ENCODE measurements at regions not wholly inside any gene's neighbourhood (a gene's known extent, or its start where the extent isn't known, plus 50 kb on each side); places are given as distances from the start of the nearest gene placed in this dataset.
"Not testable (repeated sequence)": the region's sequence is repeated elsewhere in the genome, so short reads cannot be mapped to it uniquely, and the experiment has no call there.

- no peak for DNase-seq
Observed at GRCh38 chr4:164529058-164529457, 224.9 kb upstream of the SMIM31 start.

GRCh38 chr4:164529486-164529885 is 224.4 kb upstream of the SMIM31 start:
- DNase-seq = no peak

GRCh38 chr4:164531336-164531735 is 222.6 kb upstream of the SMIM31 start:
- no peak for DNase-seq

GRCh38 chr4:164536814-164537213 is 217.1 kb upstream of the SMIM31 start:
- no peak for DNase-seq

GRCh38 chr4:164538097-164538496 is 215.8 kb upstream of the SMIM31 start:
- no peak for DNase-seq

- DNase-seq = no peak
Observed at GRCh38 chr4:164540987-164541386, 212.9 kb upstream of the SMIM31 start.

- no peak for DNase-seq
Observed at GRCh38 chr4:164542431-164542830, 211.5 kb upstream of the SMIM31 start.

- no peak for DNase-seq
Observed at GRCh38 chr4:164550989-164551712, 202.8 kb upstream of the SMIM31 start.

- DNase-seq = no peak
Observed at GRCh38 chr4:164551713-164552040, 202.3 kb upstream of the SMIM31 start.

GRCh38 chr4:164571593-164572390 is 182.1 kb upstream of the SMIM31 start:
- DNase-seq = no peak

GRCh38 chr4:164572877-164573279 is 181.1 kb upstream of the SMIM31 start:
- no peak for DNase-seq

- DNase-seq = no peak
Observed at GRCh38 chr4:164575861-164576260, 178.1 kb upstream of the SMIM31 start.

- no peak for DNase-seq
Observed at GRCh38 chr4:164579270-164579942, 174.5 kb upstream of the SMIM31 start.

- DNase-seq = no peak
Observed at GRCh38 chr4:164591666-164592065, 162.3 kb upstream of the SMIM31 start.

- no peak for DNase-seq
Observed at GRCh38 chr4:164595751-164596150, 158.2 kb upstream of the SMIM31 start.

GRCh38 chr4:164596318-164596878 is 157.5 kb upstream of the SMIM31 start:
- DNase-seq = no peak

- DNase-seq = no peak
Observed at GRCh38 chr4:164596927-164597326, 157.0 kb upstream of the SMIM31 start.

GRCh38 chr4:164601653-164602052 is 152.3 kb upstream of the SMIM31 start:
- no peak for DNase-seq

- not testable (repeated sequence) for DNase-seq
Observed at GRCh38 chr4:164605791-164606190, 148.1 kb upstream of the SMIM31 start.

GRCh38 chr4:164606478-164606877 is 147.5 kb upstream of the SMIM31 start:
- no peak for DNase-seq

- DNase-seq = no peak
Observed at GRCh38 chr4:164613256-164613655, 140.7 kb upstream of the SMIM31 start.

GRCh38 chr4:164613792-164614191 is 140.1 kb upstream of the SMIM31 start:
- DNase-seq = no peak

- DNase-seq = no peak
Observed at GRCh38 chr4:164614329-164614728, 139.6 kb upstream of the SMIM31 start.

GRCh38 chr4:164614999-164615398 is 138.9 kb upstream of the SMIM31 start:
- DNase-seq = no peak

All from stimulated activated CD4-positive, alpha-beta T cell treated with anti-CD3 and anti-CD28 coated beads, Interleukin-4, amount 100 ng/mL, for 1 hour (primary cell).